PC-9 (cell line): ENCODE measurements at regions not wholly inside any gene's neighbourhood (a gene's known extent, or its start where the extent isn't known, plus 50 kb on each side); places are given as distances from the start of the nearest gene placed in this dataset.

Experiments
- BruUV-seq: library from RNA; stranded (reverse); fragments of 400-500 nt; replicated peaks from 2 replicates; lab custom pipeline; 2021; lab: Mats Ljungman, UMichigan
- CTCF ChIA-PET: fragments of 300-600 bp; sonication (Branson Sonifier 250); formaldehyde crosslinking; loops from one replicate; lab custom pipeline; 2022; ENCODE audit warnings: antibody characterized with exemption; lab: Charles Lee
- POLR2A ChIA-PET: fragments of 300-600 bp; sonication (Branson Sonifier 250); formaldehyde crosslinking; loops from one replicate; lab custom pipeline; 2022; ENCODE audit warnings: antibody characterized with exemption; ENCODE audit not compliant: unreplicated experiment; lab: Charles Lee
- DNase-seq, 2 experiments: peaks; one replicate each; pipeline versions ENCODE4 v3.0.0 to v3.0.0-alpha.2; 2015 to 2022; ENCODE audit warnings: mixed read lengths in 1 of 2
- H2AFZ ChIP-seq: fragments of 200-600 bp; sonication (generic); 2 replicates; pipeline ENCODE4 v1.8.1; 2017; ENCODE audit warnings: antibody characterized with exemption
- H3F3A ChIP-seq: fragments of 200-600 bp; sonication (generic); 2 replicates; pipeline ENCODE4 v1.8.1; 2017; ENCODE audit warnings: antibody characterized with exemption, mild to moderate bottlenecking, low read depth; ENCODE audit not compliant: insufficient read depth
- H3K27ac ChIP-seq: fragments of 200-600 bp; sonication (generic); 2 replicates; pipeline ENCODE4 v1.6.1; 2016; ENCODE audit warnings: mixed run types
- H3K27me3 ChIP-seq: fragments of 200-600 bp; sonication (generic); 2 replicates; pipeline ENCODE4 v1.6.1; 2016; ENCODE audit warnings: low read depth, mixed run types; ENCODE audit not compliant: insufficient read depth
- H3K36me3 ChIP-seq: fragments of 200-600 bp; sonication (generic); 2 replicates; pipeline ENCODE4 v1.6.1; 2016; ENCODE audit warnings: low read depth, mixed run types
- H3K4me1 ChIP-seq: fragments of 200-600 bp; sonication (generic); replicated peaks from 2 replicates; pipeline ENCODE4 v1.6.1; 2016; ENCODE audit warnings: mixed run types; ENCODE audit not compliant: insufficient read depth
- H3K4me2 ChIP-seq: fragments of 200-600 bp; sonication (generic); 2 replicates; pipeline ENCODE4 v1.6.1; 2017; ENCODE audit warnings: mixed run types
- H3K4me3 ChIP-seq: fragments of 200-600 bp; sonication (generic); 2 replicates; pipeline ENCODE4 v1.6.1; 2016; ENCODE audit warnings: mixed run types
- H3K79me2 ChIP-seq: fragments of 200-600 bp; sonication (generic); 2 replicates; pipeline ENCODE4 v1.6.1; 2017; ENCODE audit warnings: low read depth, mixed run types
- H3K9me2 ChIP-seq: fragments of 200-600 bp; sonication (generic); 2 replicates; pipeline ENCODE4 v1.8.1; 2017; ENCODE audit warnings: mild to moderate bottlenecking; ENCODE audit not compliant: insufficient read depth
- H3K9me3 ChIP-seq: fragments of 200-600 bp; sonication (generic); 2 replicates; pipeline ENCODE4 v1.8.1; 2016; ENCODE audit warnings: low read depth; ENCODE audit not compliant: insufficient read depth
- H4K20me1 ChIP-seq: fragments of 200-600 bp; sonication (generic); 2 replicates; pipeline ENCODE4 v1.8.1; 2017; ENCODE audit not compliant: insufficient read depth
- EZH2 ChIP-seq: fragments of 200-600 bp; sonication (generic); IDR thresholded peaks from 2 replicates; pipeline ENCODE4 v1.8.0; 2017; ENCODE audit warnings: antibody characterized with exemption, low read depth
- intact Hi-C: fragments of 100-400 bp; cut with micrococcal nuclease; formaldehyde crosslinking; loops from one replicate; pipeline ENCODE4 v1.10.0; 2022; ENCODE audit not compliant: unreplicated experiment
- TF ChIP-seq, protein P1 (sequence below): fragments of 200-600 bp; sonication (generic); conservative IDR thresholded peaks from 2 replicates; pipeline ENCODE4 v1.6.1; 2017; ENCODE audit warnings: mixed run types, antibody characterized with exemption, mild to moderate bottlenecking, moderate library complexity

DNA sequence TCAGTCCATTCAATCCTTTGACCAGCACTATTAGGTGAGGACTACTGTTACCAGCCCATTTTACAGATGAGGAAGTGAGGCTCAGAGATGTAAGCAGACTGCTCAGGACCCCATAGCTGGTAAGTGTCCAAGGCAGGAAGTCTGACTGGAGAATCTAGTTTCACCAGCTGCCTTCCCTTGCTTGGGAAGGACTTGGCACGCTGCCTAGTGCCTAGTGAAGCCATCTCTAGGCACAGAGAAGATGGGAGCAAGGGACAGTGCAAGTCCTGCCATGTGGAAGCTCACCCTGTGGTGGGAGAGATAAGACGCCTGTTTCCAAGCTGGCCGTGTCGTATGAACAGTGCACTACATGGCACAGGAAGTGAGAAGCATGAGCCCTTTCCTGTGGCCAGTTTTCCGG lies 111.8 kb upstream of the TMC3 start:
- H3K27ac ChIP-seq, result no peak overlapping the region
- no peak for DNase-seq
- intact Hi-C loops, result no loop called here
- ChIA-PET POLR2A (no interaction called here), CTCF (no interaction called here)
- no peaks in the 10 kb centered on the region for H3F3A ChIP-seq
- H3K4me1 ChIP-seq, result no peaks in the 10 kb centered on the region
- no peaks in the 10 kb centered on the region for H3K36me3 ChIP-seq
- no peak overlapping the region for H3K4me2 ChIP-seq
- H2AFZ ChIP-seq, result no peak overlapping the region
- no peaks in the 10 kb centered on the region for H3K79me2 ChIP-seq
- no peaks in the 10 kb centered on the region for H4K20me1 ChIP-seq
- peaks cover 26% of the 10 kb centered on the region for H3K27me3 ChIP-seq
- BruUV-seq, result no TSS peak
- TF ChIP-seq EZH2, result no peak
- TF ChIP-seq, protein P1, sequence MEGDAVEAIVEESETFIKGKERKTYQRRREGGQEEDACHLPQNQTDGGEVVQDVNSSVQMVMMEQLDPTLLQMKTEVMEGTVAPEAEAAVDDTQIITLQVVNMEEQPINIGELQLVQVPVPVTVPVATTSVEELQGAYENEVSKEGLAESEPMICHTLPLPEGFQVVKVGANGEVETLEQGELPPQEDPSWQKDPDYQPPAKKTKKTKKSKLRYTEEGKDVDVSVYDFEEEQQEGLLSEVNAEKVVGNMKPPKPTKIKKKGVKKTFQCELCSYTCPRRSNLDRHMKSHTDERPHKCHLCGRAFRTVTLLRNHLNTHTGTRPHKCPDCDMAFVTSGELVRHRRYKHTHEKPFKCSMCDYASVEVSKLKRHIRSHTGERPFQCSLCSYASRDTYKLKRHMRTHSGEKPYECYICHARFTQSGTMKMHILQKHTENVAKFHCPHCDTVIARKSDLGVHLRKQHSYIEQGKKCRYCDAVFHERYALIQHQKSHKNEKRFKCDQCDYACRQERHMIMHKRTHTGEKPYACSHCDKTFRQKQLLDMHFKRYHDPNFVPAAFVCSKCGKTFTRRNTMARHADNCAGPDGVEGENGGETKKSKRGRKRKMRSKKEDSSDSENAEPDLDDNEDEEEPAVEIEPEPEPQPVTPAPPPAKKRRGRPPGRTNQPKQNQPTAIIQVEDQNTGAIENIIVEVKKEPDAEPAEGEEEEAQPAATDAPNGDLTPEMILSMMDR, result no peak
- no peak overlapping the region for H3K4me3 ChIP-seq
- no peaks in the 10 kb centered on the region for H3K9me2 ChIP-seq
- no peaks in the 10 kb centered on the region for H3K9me3 ChIP-seq

DNA sequence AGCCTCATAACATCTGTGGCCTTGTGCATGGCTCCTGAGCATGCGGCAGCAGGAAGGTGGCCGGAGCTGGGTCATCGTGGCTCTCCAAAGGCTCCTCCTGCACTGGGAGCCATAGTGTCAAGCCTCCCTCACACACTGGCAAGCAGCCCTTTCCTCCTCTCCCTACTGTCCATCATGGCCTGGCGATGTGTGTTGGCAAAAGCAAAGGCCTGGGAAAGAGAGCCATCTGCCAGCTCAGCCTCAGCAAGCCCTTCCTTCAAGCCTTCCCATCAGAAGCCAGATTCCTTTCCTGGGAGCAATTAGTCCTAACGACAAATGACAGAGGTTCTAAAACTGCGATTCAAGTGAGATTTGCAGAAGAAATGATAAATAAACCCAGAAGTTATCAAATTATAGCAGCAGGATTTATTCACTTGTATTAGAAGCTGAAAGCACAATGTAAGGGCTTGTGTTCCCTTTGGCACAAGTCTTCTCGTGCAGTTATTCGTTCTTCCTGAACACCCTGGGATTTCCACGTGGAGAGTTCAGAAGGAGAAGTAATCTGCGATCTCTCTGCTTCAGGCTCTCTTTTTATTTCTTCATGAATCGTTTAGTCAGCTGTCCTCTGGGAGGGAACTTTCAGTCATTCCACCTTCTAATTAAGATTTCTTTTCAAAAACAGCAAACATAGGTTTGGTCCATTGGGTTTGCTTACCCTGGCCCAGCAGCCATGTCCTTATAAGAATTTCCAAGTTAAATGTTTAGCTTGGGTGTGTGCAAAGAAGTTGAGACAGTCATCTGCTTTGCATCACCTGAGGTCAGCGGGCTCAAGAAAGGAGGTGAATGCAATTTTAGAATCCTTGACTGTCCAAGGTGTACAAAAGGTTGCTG lies 110.3 kb upstream of the TMC3 start:
- no peak overlapping the region for H3K4me3 ChIP-seq
- ChIA-PET CTCF (no interaction called here), POLR2A (no interaction called here)
- no peak overlapping the region for H2AFZ ChIP-seq
- no peaks in the 10 kb centered on the region for H3K9me3 ChIP-seq
- no peaks in the 10 kb centered on the region for H3K36me3 ChIP-seq
- intact Hi-C loops, result loop anchor here (5.0 kb wide), 1 partner anchor 207 kb away; no protein-coding TSS in a partner anchor
- no peaks in the 10 kb centered on the region for H3K4me1 ChIP-seq
- H3K79me2 ChIP-seq, result no peaks in the 10 kb centered on the region
- H3K27ac ChIP-seq, result no peak overlapping the region
- H4K20me1 ChIP-seq, result no peaks in the 10 kb centered on the region
- H3K27me3 ChIP-seq, result peaks cover 26% of the 10 kb centered on the region
- no peaks in the 10 kb centered on the region for H3F3A ChIP-seq
- no peak overlapping the region for H3K4me2 ChIP-seq
- no peak for DNase-seq
- no peaks in the 10 kb centered on the region for H3K9me2 ChIP-seq
- TF ChIP-seq, protein P1, result no peak
- TF ChIP-seq EZH2, result no peak
- no TSS peak for BruUV-seq

DNA sequence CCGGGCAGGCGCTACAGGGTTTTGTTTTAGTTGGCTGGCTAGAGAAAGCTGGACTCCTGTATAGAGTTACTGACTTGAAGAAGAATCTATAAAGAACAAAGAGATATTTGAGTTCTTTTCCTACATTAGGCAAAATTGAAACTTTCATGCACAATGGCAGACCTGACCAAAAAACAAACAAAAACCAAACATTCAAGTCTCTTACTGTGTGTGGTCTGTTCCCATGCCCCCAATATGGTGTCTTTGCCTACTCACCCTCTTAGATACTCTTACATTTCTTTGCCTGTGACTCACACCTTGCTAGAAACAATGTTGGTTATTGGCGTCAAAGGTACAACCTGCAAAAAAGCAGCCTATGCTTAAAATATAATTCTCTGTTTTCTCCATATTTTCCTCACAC lies 109.5 kb upstream of the TMC3 start:
- no TSS peak for BruUV-seq
- H3K36me3 ChIP-seq, result no peaks in the 10 kb centered on the region
- H3K27ac ChIP-seq, result no peak overlapping the region
- intact Hi-C loops, result loop anchor here (5.0 kb wide), 1 partner anchor 206 kb away; no protein-coding TSS in a partner anchor
- H3K4me2 ChIP-seq, result no peak overlapping the region
- no peaks in the 10 kb centered on the region for H3K9me2 ChIP-seq
- TF ChIP-seq, protein P1, result no peak
- no peak for TF ChIP-seq EZH2
- H3K9me3 ChIP-seq, result no peaks in the 10 kb centered on the region
- ChIA-PET CTCF (no interaction called here), POLR2A (no interaction called here)
- peaks cover 26% of the 10 kb centered on the region for H3K27me3 ChIP-seq
- H3K4me3 ChIP-seq, result no peak overlapping the region
- DNase-seq, result no peak
- no peak overlapping the region for H2AFZ ChIP-seq
- H3K4me1 ChIP-seq, result no peaks in the 10 kb centered on the region
- no peaks in the 10 kb centered on the region for H4K20me1 ChIP-seq
- H3F3A ChIP-seq, result no peaks in the 10 kb centered on the region
- no peaks in the 10 kb centered on the region for H3K79me2 ChIP-seq
